Limb (tissue), 2 donors: ENCODE measurements at regions not wholly inside any gene's neighbourhood (a gene's known extent, or its start where the extent isn't known, plus 50 kb on each side); places are given as distances from the start of the nearest gene placed in this dataset.
"Not testable (repeated sequence)": the region's sequence is repeated elsewhere in the genome, so short reads cannot be mapped to it uniquely, and the experiment has no call there.

ENCODE experiments used
- DNase-seq, 2 donors: peaks; one replicate each; pipeline ENCODE4 v3.0.0-alpha.2; 2016; ENCODE audit errors: extremely low spot score in 2 of 2

DNA sequence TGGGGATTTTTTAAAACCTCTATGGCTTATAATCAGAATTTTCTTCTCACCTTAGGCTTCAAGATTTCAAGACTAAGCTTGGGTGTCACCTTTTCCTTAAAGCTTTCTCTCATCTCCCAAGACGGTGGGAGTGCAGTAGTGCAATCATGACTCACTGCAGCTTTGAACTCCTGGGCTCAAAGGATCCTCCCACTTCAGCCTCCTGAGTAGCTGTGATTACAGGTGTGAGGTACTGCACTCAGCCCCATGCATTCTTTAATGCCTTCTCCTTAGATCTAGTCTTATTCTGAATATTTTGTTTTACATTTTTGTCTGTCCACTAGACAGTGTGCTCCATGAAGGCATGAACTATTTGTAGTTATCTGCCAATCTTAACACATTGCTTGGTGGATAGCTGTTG, 55.7 kb upstream of the FAT3 start:
- DNase-seq, result no peak

DNA sequence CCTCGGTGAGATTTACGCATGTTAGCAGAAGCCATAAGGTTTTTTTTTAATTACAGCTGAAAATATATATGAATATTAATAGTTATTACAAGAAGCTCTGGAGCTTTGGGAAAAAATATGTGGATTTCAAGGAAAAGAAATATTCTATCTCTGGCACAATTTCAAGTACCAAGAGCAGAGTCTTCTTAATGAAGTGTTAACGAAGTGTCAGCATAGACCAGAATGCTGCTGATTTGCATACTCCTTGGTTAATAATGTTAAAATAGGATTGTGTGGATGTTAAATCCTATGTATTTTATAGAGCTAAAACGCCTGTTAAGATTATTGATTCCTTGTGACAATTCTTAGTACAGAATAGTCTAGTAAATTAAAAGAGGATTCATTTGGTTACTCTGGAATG, 57.0 kb upstream of the FAT3 start:
- no peak for DNase-seq

DNA sequence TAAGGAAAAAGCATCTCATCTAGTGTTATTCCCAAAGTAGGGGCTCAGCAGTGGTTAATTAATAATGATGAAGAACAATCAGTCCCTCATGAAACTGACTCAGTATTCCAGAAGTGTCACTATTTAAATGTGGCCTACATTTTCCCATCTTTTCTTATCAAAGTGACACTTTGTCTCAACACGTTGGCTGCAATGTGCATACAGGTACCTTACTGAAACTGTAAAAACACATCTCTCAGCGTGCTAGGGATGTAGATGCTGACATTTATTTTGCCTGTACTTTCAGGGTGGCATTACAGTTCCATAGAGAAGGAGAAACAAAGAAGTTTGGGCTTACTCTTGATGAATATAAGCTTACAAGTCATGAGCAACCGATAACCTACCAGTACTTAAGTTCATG, 58.3 kb upstream of the FAT3 start:
- no peak for DNase-seq

DNA sequence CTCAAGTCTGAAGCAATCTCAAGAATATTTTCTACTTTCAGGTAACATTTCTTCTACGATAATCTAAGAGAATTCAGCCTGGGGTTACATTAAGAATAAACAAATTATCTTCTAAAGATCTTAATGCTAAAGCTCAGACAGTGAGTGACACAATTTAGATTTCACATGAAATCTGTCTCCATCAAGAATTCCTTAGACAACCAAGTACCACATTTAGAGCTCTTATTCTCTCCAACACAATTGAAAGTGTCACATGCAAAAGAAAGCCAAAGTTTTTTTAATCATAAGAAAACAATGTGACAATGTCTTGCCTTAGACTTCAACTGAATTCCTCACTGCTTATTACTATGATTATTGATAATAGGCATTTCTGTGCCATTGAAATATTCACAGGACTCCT, 60.7 kb upstream of the FAT3 start:
- DNase-seq, result no peak

DNA sequence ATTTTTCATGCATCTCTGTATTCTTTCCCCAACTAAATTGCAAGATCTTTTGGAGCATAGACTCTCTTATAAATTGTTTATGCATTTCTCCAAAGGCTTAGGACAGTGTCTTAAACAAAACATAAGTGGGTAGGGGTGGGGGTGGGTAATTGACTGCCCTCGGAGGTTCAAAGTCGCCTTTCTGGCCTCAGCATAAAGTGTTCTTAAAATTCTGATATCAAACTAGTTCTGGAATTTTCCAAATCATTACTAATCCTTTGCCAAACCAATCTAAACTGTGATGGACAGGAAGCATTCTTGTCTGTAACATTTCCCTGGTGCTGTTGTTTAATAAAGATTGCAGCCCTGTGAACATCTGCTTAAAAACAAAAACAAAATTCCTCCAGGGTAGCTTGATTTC, 61.8 kb upstream of the FAT3 start:
- DNase-seq, result no peak

DNA sequence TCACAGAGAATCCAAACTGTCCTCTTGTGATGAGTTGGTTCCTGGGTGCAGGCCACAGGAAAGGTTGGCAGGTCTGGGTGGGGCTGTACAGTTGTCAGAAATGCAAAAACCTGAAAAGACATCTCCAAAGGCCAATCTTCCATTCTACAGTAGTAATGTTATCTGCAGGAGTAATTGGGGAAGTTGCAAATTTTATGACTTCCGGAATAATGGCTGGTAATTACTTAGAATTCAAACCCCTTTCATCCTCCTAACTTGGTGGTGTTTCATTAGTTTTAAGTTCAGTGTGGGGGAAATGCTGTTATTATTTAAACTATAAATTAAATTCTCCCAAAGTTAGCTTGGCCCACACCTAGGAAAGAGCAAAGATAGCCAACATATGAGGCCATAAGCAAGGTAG, 64.7 kb upstream of the FAT3 start:
- DNase-seq, result no peak

DNA sequence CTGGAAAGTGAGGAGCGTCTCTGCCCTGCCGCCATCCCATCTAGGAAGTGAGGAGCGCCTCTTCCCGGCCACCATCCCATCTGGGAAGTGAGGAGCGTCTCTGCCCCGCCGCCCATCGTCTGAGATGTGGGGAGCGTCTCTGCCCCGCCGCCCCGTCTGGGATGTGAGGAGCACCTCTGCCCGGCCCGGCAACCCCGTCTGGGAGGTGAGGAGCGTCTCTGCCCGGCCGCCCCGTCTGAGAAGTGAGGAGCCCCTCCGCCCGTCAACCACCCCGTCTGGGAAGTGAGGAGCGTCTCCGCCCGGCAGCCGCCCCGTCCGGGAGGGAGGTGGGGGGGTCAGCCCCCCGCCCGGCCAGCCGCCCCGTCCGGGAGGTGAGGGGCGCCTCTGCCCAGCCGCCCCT, 67.2 kb upstream of the FAT3 start:
- DNase-seq, result not testable (repeated sequence)

DNA sequence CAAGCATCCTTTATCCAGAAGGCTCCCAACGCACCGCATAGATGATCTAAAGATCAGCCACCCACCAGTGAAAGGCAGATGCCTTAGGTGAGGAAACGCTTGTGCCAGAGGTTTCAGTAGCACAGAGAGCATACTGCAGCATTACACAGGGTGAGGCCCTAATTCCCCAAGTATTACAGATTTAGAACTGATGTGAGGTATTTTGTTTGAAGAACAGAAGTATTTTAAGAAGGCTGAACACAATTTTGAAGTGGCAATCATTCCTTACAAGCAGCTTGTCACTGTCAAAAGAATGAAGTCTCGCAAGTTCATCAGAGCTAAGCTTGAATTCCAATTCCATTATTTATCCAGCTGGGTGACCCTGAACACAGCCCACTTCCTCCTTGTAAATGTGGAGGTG, 70.0 kb upstream of the FAT3 start:
- DNase-seq, result no peak

DNA sequence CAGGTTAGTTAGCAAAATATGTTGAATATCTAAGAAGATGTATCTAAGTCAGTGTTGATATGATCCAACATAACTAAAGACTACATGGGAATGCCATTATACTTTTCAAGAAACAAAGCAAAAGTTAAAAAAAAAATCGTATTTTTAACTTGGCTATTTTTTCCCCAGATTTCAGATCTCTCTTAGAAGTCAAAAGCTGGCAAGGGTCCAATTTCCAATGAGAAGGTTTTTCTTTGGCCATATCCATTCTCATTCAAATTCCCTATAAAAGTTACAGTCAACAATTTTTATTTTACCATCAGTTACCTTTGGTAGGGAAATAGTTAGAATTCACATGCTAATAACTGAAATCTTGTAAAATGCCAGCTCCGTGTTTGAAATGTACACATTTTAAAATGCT, 70.5 kb upstream of the FAT3 start:
- no peak for DNase-seq

DNA sequence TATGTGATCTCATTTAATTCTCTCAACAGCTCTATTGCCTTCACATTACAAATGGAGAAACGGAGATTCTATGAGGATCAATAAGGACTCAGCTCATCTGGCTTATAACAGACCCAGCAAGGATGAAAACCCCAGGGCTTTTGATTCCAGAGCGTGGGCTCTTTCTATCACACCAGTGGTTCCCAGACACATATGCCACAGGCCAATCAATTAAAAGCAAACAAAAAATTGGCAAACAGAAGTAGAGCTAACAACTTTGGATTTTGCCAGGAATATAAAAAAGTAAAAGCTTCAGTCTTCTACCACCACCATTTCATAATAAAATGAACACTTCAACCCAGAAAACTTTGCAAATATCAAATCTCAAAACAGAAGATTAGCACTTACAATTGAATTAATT, 71.1 kb upstream of the FAT3 start:
- DNase-seq, result no peak

DNA sequence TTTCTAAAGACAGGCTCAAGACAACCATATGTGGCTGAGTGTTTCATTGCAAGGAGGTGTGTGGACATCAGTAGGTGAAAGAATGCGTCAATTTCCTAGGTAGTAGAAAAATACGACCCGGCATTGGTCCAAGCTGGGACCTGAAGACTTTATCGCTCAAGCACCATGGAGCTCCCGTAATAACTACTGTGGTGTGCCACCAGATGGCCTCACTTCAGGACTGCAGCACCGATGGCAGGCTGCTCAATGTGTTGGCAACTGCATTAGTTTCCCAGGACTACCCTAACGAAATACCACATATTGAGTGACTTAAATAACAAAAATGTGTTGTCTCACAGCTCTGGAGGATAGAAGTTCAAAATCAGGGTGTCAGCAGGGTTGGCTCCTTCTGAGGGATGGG, 72.4 kb upstream of the FAT3 start:
- no peak for DNase-seq

DNA sequence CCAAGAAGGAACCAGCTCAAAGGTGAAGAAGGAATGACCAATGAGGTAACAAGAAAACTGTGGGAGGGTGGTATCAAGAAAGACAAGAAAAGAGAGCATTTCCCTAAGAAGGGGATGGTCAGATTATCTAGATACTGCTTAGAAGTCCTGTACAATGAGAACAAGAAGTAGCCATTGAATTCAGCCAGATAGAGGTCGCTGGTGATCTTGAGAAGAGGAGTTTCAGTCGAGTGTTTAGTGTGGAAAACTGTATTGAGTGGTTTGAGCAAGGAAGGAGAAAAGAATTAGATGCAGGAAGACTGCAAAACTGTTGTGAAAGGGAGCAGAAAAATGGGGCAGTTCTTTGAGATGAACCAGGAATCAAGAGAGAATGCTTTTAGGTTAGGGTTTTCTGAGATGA, 74.6 kb upstream of the FAT3 start:
- DNase-seq, result no peak

DNA sequence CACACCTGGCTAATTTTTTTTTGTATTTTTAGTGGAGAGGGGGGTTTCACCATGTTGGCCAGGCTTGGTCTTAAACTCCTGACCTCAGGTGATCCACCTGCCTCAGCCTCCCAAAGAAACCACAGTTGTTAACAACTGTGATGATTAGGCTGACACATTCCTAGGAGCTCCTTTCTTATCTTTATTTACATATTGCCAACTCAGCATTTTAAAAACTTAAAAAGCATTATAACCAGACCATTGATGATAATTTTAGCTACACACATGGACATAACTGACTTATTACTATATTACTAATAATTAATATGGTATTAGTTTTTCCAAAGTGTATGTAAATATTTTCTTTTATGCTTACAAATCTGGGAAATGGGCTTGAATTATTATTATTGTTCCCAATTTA, 82.9 kb upstream of the FAT3 start:
- DNase-seq, result no peak

DNA sequence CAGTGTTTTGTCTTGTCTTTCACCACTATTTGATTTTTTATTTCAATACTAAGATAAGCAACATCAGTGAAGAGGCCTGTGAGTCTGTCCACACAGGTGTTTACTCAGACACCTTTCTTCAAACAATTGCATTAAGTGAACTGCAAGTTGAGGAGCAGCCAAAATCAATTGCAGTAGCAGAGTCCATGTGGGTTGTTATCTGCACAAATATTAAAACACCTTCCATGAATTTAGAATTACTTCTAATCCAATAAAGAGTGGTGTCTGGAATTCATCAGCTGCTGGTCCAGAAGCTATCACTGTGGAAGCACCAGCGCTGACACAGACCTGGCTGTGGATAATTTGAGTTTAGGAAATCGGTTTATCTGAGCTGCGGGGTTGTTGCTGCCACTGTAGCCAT, 83.5 kb upstream of the FAT3 start:
- DNase-seq, result no peak

DNA sequence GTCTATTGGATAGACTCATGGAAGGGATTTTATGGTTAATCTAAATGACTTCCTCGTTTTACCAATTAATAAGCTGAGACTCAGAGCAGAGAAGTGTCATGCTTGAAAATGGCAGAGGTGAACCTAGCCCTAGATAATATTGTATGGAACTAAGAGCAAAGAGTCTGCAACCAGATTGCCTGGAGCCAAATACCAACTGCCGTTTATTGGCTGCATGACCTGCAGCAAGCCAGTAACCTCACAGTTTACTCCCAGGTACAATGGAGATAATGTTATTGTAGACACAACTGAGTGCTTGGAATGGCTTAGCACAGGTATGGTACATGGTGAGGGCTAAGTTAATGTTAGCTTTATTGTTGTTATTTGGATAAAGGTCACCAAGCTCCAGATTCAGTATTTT, 84.6 kb upstream of the FAT3 start:
- no peak for DNase-seq

DNA sequence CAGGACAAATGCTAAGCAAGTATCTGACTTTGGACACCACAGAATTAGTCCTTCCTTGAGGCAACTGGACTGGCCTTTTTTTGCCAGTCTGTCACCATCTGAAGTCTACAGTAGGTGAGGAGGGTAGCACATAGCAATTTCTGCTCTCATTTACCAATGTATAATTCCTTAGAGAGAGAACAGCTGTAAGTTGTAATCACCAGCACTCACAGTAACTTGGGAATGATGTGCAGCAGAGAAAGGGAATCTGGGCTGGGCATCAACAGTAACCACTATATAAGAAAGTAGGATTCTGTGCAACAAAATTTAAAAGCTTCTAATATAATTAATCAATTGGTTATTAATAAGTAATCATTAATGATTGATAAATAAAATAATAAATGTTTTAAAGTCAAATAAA, 86.3 kb upstream of the FAT3 start:
- no peak for DNase-seq

DNA sequence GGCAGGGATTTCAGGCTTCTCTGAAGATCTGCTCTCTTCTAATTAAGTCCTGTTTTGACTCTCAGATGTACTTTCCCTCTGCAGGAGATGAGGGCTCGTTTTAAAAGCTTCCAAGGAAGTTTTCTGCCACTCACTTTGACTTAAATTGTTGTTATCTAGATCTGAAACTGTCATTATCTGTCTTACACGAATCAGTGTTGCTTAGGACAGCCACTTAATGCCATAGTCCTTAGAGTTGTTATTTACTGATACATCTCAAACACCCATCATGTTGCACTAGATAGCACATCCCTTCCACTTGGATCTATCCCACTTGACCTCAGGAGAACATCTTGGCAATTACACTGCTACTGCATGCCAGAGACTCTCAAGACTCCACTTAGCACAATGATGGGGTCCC, 86.9 kb upstream of the FAT3 start:
- no peak for DNase-seq

DNA sequence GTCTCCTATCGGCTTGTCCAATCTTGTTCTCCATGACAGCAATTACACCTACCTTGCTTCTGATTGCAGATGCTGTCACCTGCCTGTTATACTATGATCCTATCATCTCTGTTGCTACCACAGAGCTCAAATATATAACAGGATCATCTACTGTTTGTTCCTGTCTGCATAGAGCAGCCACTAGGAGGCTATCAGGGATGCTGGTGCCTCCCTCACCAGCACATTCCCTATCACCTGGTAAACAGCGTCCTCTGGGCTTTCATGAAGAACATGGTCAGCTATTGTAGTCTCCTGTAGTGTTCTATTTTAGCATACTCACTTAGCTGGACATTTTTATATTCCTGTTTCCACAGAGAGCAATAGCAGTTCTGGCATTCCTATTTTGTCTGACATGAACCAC, 87.8 kb upstream of the FAT3 start:
- DNase-seq, result no peak

DNA sequence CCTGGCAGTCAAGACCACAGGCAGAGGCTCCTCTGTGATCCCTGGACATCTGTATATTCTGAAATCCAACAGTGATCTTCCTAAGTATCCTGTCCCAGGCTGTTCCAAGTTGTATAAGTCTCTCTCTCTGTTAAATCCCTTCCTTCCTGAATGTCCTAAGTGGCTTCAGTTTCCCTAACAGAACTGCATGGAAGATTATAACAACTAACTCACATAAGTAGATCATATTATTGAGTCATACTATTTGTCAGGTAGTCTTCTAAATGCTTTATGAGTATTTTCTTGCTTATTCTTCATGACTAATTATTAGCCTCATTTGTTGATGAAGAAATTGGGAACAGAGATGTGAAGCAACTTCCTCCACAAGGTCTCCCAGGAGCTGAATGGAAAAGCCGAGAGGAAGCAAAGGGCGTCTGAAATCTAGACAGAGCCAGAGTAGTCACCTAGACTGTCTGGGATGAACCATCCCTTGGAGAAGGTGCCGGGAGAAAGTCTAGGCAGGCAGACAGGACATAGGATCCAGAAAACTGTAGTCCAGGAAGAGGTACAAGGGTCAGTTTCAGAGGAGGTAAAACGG, 93.2 kb upstream of the FAT3 start:
- no peak for DNase-seq

DNA sequence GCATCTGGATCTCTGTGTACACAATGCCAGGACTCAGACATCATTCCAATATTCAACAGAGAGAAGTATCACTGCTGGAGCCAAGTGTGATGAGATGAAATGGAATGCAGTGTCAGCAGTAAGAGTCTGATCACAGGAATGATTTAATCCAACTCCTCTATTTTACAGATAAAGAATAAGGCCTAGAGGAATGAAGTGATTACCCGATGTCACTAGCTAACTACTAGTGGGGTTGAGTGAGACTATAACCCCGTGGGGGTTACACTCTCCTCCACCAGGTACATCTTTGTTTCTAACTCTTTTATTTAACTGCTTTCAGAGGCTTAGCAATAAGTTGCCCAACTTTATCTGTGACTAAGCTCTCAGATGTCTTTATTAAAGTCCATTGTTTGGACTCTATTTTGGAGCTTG, 94.2 kb upstream of the FAT3 start:
- no peak for DNase-seq

DNA sequence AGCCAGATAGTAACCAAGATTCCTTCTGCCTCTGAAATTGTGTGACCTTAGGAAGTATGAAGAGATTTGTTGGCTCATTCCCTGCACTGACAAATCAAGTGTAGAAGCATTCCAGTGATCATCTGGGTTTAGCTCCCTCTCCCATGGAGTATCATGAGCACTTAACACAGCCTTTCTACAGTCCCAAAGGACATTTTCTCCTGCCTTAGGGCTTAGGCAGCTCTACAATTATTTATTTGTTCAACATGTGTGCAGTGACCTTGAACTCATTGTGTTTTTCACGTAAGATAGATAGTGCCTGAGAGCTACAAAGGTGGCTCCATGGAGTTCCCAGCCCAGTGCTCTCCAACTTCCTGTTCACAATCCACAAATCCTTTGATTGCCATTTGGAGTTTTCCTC, 94.8 kb upstream of the FAT3 start:
- no peak for DNase-seq

DNA sequence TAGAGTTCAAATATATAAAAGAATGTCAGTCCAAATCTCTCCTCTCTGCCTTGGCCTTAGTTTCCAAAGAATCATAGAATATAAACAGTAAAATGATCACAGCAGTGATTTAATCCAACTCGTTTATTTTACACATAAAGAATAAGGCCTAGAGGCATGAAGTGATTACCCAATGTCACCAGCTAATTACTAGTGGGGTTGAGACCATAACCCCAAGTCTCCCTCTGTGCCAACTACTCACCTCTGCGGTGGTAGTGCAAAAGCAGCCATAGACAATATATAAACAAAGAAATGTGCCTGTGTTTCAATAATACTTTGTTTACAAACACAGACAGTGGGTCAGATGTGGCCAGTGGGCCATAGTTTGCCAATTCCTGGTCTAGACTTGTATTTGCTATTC, 96.6 kb upstream of the FAT3 start:
- no peak for DNase-seq

DNA sequence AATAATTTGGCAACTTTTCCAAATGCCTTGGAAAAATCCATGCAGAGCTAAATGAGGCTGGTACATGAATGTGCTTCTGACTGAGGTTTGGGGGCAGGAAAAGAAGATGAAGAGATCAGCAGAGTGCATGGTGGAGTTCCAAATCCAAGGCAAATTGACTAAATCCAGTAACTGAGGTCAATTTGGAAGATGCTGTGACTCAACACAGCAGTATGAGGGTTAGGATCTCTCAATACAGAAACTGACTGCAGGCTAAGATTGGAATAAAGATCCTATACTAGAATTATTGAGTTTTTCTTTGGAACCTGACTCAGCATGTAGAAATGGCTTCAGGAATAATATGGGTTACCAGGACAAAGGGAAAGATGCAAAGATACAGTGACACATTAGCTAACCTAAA, 99.3 kb upstream of the FAT3 start:
- DNase-seq, result no peak

DNA sequence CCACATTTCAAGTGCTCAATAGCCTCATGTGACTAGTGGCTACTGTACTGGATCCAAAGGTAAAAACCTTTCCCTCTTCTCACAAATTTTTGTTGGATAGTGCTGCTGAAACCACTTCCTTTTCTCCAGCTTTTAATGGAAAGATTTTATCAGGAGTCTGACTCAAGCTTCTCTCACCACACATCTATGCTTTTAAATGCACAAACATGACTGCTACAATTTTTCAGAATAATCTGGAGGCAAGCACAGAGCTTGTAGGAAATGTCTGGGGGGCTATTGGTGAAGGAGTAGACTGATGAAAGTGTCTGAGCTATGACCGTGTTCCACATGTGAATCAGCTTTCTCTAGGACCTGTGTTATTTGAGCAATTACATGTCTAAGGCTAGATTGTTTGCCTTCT, 101.1 kb upstream of the FAT3 start:
- DNase-seq, result no peak

DNA sequence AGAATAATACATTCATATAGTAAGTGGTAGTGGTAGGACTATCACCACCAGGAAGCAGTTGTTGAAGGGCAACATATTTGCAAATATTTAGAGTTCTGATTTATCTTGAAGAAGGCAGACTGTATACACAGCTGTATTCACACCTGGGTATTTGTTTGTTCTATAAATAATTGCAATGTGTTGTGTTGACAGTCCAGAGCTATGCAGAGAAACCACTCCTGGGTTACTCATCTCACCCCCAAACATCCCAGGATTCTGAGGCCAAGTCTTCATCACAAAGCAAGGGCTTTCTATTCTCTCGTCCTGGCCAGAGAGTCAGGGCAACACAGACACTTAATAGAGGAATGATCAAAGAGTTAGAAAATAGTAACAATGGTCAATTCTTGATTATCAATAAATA, 102.1 kb upstream of the FAT3 start:
- no peak for DNase-seq
